Stimulated activated CD4-positive, alpha-beta T cell treated with anti-CD3 and anti-CD28 coated beads, TNF-alpha, amount 100 ng/mL, for 1 hour (primary cell): ENCODE measurements at regions not wholly inside any gene's neighbourhood (a gene's known extent, or its start where the extent isn't known, plus 50 kb on each side); places are given as distances from the start of the nearest gene placed in this dataset.
"Not testable (repeated sequence)": the region's sequence is repeated elsewhere in the genome, so short reads cannot be mapped to it uniquely, and the experiment has no call there.

Experiments used
- DNase-seq, 3 donors: peaks; one replicate each; pipeline ENCODE4 v3.0.0-alpha.2; 2020; ENCODE audit warnings: low read depth in 3 of 3, low spot score in 1 of 3

DNA sequence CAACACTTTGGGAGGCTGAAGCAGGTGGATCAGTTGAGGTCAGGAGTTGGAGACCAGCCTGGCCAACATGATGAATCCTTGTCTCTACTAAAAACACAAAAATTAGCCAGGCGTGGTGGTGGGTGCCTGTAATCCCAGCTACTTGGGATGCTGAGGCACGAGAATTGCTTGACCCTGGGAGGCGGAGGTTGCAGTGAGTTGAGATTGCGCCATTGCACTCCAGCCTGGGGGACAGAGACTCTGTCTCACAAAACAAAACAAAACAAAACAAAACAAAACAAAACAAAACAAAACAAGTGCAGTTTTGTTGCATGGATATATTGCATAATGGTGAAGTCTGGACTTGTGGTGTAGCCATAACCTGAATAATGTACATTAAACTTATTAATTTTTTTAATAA is 133.6 kb upstream of the ZNF217 start:
- not testable (repeated sequence) for DNase-seq

DNA sequence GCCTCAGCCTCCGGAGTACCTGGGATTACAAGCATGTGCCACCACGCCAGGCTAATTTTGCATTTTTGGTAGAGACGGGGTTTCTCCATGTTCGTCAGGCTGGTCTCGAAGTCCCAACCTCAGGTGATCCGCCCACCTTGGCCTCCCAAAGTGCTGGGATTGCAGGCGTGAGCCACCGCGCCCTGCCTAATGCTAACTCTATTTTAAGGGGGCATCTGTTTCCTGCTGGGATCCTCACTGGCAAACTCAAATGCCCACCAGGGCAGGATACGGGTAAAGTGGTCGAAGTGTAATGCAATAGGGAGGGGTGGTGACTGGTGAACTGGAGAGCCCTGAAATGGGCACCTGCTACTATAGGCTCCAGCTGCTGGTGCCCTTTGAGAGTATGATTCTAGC is 131.9 kb upstream of the ZNF217 start:
- DNase-seq: no peak

DNA sequence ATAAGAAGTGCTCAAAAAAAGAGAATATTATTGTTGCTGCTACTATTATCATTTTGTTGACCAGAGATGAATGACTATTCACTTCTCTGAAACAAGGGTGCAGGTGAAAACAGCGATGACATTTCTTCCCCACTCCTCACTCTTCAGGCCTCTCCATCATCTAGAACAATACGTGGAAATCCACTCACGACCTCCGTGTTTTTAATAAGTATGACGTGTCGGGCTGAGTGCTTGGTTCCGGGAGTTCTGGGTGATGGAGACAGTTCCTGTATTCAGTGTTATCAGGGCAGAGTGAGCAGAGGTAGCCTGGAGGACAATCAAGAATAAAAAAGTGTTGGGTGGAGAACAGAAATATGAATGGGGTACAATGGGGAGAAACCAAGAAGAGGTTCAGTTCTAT is 130.0 kb upstream of the ZNF217 start:
- DNase-seq: no peak

DNA sequence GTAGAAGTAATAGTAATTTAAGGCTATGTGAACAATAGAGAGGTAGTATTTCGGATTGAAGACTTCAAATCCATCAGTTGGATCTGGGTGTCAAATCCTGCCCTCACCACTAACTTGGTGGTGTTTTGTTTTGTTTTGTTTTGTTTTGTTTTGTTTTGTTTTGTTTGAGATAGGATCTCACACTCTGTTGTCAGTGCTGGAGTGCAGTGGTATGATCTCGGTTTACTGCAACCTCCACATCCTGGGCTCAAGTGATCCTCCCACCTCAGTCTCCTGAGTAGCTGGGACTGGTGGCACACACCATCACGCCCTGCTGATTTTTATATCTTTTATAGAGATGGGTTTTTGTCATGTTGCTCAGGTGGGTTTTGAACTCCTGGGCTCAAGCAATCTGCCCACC is 129.4 kb upstream of the ZNF217 start:
- DNase-seq: no peak

DNA sequence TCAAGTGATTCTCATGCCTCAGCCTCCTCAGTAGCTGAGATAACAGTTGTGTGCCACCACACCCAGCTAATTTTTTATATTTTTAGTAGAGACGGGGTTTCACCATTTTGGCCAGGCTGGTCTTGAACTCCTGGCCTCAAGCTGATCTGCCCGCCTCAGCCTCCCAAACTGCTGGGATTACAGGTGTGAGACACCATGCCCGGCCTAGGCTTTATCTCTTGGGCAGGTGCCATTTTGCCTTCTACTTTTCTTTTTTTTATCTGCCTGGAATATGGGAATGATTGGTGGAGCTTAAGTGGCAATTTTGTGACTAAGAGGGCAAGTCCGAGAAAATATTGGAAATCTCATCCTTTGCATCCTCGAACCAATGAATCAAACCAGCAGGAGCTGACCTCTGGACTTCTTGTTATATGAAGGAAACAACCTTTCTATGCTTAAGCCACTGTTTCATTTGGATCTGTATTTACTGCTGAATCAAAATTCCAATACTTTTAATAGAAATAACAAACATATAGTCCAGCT is 128.9 kb upstream of the ZNF217 start:
- DNase-seq: no peak

DNA sequence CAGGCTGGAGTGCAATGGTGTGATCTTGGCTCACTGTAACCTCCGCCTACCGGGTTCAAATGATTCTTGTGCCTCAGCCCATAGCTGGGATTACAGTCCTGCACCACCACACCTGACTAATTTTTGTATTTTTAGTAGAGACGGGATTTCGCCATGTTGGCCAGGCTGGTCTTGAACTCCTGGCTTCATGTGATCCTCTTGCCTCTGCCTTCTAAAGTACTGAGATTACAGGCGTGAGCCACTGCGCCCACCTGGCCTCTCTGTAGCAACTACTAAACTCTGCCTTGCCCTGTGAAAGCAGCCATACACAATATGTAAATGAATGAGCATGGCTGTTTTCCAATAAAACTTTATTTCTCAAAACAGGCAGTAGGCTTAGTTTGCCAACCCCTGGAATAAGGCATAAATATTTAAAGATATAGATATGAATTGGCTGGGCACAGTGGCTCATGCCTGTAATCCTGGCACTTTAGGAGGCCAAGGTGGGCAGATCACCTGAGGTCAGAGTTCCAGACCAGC is 127.9 kb upstream of the ZNF217 start:
- not testable (repeated sequence) for DNase-seq

DNA sequence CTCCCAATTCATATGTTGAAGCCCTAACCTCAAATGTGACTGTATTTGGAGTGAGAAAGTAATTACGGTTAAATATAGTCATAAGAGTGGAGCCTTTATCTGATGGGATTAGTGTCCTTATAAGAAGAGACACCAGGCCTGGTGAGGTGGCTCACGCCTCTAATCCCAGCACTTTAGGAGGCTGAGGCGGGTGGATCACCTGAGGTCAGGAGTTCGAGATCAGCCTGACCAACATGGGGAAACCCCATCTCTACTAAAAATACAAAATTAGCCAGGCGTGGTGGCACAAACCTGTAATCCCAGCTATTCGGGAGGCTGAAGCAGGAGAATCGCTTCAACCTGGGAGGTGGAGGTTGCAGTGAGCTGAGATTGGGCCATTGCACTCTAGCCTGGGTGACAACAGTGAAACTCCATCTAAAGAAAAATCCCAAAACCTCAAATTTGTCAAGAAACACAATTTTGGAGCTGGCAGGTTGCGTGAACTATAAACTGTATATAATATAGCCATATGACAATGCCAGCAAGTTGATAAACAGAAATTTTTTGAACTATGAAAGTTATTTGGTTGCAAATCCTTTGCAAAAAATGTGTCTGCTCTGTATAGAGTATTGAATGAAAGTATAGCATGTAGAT is 125.6 kb upstream of the ZNF217 start:
- not testable (repeated sequence) for DNase-seq

DNA sequence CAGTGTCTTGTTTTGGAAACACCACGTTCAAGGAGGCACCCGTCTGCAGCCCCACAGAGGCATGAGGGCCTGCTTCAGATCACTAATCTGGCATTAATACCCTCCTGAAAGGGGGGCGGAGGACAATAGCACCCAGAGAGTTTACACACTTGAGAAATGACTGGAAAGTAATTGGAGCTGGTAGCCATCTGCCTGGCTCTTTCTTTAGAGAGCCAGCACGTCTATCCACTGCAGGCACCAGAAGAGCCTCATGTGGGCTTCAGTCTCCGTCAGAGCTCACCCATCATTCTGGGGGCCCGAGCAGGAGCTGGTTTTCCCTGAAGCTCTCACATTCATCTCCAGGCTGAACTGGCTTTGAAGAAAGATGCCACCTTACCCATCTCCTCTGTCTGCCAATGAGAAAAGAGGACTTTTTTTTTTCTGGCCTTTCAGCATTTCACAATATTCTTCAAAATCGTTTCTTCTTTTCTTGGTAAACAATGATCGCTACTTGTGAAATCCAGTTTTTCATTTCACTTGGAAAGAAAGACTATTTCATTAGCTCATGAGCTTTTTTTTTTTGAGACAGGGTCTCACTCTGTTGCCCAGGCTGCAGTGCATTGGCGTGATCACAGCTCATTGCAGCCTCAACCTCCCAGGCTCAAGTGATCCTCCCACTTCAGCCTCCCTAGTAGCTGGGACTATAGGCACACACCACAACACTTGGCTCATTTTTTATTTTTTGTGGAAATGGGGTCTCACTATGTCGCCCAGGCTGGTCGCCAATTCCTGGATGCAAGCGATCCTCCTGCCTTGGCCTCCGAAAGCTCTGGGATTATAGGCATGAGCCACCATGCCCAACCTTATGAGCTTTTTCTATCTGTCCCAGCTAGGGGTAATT is 124.7 kb upstream of the ZNF217 start:
- no peak for DNase-seq

DNA sequence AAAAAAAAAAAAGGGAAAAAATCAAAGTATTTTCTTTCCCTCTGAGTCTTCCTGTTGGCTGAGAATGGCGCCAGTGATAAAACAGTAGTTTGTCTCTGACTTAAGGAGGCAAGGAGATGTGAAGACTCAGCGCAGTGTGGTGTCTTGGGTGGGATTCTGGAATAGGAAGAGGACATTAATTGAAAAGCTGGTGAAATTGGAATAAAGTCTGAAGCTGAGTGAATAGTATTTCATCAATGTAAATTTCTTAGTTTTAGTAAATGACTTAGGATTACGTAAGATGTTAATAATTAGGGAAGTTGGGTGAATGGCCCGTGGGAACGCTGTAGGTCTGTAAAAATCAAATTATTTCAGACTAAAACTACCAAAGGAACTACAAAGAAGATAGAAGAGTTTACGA is 122.8 kb upstream of the ZNF217 start:
- DNase-seq: no peak

DNA sequence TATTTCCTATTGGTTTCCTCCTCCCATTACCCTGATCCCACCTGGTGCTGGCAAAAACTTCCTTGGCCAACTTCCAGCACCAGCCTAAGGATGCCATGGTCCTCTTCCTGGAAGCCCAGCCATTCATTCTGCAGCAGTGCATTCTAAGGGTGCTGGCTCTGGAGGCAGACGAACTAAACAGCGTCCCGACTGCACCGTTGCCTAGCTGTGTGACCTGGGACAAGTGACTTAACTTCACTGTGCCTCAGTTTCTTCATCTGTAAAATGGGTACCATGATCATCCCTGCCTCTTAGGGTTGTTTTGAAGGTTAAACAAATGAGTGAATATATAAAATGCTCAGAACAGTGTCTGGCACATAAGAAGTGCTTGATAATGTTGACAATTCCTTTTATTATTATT is 120.9 kb upstream of the ZNF217 start:
- no peak for DNase-seq

DNA sequence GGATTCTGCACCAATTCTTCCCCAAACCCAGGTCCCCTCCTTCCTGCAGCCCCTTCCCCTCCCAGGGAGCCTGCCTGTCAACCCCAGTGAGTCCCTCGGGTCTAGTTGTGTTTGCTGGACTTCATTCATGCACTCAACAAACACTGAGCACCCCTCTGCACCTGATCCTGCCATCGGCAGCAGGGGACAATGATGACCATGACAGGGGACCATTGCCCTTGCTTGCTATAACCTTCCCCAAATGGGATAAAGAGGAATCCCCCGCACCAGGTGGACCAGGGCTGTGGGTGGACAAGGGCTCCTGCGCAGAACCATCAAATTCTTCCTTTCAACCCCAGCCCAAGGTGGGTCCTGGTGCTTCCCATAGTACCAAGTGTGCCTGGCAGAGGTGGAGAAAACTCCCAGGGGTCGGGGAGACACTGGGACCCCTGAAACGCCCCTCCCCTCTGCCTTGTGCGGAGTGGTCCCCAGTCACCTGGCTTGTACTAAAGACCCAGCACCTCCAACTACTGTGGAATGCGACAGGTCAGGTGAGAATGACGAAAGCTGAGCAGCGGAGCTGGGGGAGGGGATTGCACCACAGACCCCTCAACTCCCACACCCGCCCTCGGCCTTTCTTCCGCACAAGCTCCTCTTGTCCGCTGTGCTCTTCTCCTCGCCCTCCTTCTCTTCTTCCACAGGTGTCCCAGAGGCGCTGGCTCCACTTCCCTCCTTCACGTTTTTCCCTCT is 119.9 kb upstream of the ZNF217 start:
- DNase-seq: no peak

DNA sequence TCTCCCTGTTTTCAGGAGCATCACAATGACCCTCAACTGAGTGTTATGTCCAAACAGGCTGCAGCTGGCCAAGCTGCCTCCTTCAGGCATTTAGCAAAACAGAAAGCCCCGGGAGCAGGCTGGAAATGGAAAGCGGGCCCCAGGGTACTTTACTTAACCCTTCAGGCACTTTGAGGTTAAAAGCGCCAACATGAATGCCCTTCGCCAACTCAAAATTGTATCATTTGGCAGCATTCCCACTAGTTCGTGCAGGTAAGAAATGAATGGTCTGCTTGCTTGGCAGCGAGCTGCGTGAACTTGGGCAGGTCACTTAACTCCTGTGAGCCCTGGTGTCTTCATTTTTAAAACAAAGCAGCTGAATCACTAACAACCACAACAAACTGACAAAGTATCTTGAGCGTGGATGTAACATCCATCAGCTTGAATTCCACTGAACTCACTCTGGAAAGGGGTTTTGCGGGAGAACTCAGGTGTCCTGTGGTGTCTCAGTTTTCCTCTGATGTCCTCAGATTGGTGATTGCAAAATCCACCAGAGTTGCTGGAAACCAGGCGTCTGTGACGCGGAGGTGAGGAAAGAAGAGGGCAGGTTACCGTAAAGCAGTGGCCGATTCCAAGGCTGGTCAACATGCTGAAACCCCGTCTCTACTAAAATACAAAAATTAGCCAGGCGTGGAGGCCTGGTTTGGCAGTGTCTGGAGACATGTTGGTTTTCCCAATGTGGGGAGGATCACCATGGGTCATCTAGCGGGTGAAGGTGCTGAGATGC is 118.8 kb upstream of the ZNF217 start:
- DNase-seq: no peak

DNA sequence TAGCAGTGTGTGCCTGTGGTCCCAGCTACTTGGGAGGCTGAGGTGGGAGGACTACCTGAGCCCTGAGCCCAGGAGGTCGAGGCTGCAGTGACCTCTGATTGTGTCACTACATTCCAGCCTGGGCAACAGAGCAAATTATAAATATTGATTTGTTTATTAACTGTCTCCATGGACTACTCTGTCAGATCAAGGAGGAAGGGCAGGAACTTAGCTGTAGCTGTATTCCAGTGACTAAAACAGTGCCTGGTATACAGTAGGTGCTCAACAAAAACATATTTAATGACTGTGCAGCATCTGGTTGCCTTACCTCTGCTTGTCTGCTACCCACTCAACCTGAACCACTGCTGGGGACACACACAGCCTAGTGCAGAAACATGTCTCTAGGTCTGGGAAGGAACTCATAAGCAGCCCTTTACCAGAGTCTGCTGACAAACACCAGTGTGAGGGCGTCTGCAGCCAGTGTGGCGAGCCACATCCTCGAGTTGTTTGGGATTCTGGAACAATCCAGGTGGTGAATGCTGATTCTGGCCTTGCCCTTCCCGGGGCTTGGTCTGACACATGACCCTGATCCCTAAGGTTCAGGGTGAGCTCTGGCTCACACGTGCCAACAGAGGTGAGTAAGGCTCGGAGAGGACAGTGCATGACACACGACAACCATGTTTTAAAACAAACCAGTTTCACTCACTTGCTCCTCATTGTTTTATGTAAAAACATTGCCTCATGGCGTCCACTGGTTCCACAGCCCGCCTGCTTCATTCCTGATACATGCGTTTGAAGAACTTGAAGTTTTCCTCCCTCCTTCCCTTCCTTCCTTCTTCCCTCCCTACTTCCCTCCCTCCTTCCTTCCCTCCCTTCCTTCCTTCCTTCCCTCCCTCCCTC is 117.9 kb upstream of the ZNF217 start:
- DNase-seq: no peak

DNA sequence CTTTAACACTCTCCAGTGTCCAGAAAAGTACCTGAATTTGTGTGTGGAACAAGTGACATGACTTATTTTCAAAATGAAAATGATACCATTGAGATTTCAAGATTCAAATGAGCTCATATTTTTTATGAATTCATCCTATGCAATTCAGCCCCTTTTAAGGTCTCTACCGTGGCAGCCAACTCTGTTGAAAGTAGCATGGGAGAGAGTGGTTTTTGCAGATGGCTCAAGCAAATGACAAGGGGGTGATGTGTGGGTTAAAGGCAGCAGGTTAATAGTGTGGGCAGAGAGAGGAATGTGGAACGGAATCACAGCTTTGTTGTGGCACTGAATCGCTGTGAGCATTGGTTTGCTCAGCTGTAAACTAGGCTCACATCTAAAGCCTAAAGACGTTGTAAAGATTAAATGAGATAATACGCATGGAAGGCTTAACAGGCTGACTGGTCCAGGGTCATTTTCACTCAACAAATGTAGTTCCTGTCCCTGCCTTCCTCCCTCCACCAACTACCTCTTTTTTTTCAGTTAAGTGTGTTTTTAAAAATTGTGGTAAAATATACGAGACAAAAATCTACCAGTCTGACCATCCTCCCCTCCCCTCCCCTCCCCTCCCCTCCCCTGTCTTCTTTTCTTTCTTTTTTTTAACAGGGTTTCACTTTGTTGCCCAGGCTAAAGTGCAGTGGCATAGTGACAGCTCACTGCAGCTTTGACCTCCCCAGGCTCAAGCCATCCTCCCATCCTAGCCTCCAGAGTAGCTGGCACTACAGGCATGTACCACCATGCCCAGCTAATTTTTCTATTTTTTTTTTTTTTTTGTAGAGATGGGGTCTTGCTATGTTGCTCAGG is 114.7 kb upstream of the ZNF217 start:
- peak in 1 of 3 donors; percentile 13 for DNase-seq

DNA sequence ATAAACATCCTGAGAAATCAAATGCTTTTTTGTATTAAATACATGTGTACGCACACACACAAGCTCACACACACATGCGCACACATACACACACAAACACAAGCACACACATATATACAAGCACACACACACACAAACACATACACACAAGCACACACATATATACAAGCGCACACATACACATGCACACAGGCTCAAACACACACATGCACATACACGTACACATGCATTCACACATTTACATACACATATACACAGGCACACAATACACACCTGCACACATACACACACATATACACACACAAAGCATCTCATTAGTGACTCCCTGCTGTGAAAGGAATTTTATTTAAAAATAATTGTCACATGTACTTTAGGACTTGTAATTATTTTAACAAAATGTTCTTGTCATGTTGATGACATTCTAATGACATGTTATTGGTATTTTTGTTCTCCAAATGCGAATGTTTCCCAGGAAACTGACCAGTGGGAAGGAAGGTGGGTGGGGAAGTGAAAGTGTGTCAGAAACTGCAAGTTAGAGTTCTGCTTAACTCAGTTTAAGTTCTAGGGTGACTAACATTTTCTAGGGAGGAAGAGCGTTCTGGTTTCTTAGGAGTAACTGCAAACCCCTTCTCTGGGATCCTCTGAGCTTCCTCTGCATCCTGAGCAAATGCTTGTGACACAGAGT is 113.9 kb upstream of the ZNF217 start:
- no peak for DNase-seq

DNA sequence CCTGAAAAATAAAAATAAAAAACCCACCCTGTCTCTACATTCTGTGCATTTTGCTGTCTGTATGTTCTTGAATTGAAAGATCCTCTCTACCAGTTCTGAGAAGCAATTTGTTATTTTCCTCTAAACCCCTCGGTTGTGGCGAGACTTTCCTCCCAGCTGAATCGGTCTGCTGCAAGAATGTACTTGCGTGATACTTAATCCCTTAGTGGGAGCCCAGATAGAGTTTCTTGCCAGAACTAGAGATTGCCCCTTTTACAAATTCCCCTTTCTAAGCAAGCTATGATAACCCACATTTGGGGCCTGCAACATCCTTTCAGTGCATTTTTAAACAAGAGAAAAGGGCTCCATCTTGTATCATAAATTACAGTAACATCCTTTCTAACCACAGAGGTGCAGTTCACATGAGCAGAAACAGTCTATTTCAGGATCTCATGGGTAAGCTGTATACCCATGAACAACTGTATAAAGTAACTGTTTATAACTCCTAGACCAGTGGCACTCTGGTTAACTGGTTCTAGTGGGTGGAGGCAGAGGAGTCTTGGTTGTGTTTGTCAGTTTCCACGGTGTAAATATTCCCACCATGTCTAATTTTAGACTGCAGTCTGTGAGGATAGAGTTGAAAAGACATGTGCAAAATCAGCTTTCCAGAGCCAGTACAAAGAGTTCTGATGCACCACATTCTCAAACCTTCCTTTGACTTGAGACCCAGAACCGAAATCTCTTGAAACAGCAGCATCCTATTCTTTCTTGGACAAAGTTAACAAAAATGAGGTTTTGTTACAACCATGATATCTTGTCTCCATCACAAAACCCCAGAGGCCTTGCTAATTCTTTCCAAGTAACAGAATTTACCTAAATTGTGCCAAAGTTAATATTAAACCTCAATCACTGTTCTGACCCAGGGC is 113.1 kb upstream of the ZNF217 start:
- DNase-seq: no peak

DNA sequence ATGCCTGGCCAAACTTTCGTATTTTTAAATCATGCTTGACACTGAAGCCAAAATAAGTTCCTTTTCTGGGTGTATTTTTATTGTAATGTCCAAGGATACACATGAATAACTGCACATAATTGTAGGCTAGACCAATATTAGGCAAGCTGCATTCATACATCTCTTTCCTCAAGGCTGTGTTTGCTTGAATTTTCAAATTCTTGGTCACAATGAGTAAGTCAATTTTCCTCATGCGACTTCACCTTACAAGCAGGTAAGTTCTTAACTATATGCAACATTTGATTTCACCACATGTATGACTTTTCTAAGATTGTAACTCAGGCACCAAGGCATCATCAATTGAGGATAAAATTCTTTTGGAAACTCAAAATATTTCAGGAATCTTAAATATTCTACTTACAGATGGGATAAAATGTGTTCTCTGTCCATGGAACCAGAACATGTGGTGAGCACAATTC is 112.4 kb upstream of the ZNF217 start:
- no peak for DNase-seq
